NB4 (cell line): ENCODE measurements at regions not wholly inside any gene's neighbourhood (a gene's known extent, or its start where the extent isn't known, plus 50 kb on each side); places are given as distances from the start of the nearest gene placed in this dataset.

Experiments
- MYC ChIP-seq: IDR thresholded peaks from 2 replicates; pipeline ENCODE4 v1.6.1; 2011; ENCODE audit warnings: low read depth, low read length
- POLR2A ChIP-seq: IDR thresholded peaks from 2 replicates; pipeline ENCODE4 v1.6.1; 2011; ENCODE audit warnings: mild to moderate bottlenecking; ENCODE audit not compliant: insufficient read length; ENCODE audit errors: extremely low read depth
- TF ChIP-seq, protein P1 (sequence below): IDR thresholded peaks from one replicate; pipeline ENCODE4 v1.5.1; 2012; ENCODE audit warnings: low read depth, low read length
- TF ChIP-seq, protein P2 (sequence below): IDR thresholded peaks from 2 replicates; pipeline ENCODE4 v1.6.1; 2011; ENCODE audit warnings: low read depth, low read length

DNA sequence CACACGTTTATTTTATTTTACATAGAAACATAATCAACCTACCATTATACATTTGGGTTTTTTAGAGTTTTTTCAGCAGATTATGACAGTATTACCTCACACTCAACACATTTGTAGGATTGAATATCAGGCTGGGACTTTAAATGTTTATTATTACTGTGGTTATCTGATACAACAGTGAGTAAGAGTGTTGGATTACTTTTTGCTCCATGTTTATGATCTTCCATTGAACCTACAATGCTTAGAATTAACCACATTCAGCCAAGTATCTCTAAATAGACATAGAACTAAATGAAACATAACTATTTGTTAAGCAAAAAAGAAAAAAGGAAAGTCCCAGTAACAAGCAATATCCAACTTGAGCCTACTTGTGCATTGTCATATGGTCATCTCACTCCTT is 607.4 kb upstream of the PITX2 start:
- TF ChIP-seq, protein P1, sequence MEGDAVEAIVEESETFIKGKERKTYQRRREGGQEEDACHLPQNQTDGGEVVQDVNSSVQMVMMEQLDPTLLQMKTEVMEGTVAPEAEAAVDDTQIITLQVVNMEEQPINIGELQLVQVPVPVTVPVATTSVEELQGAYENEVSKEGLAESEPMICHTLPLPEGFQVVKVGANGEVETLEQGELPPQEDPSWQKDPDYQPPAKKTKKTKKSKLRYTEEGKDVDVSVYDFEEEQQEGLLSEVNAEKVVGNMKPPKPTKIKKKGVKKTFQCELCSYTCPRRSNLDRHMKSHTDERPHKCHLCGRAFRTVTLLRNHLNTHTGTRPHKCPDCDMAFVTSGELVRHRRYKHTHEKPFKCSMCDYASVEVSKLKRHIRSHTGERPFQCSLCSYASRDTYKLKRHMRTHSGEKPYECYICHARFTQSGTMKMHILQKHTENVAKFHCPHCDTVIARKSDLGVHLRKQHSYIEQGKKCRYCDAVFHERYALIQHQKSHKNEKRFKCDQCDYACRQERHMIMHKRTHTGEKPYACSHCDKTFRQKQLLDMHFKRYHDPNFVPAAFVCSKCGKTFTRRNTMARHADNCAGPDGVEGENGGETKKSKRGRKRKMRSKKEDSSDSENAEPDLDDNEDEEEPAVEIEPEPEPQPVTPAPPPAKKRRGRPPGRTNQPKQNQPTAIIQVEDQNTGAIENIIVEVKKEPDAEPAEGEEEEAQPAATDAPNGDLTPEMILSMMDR: no peak
- TF ChIP-seq POLR2A: no peak
- TF ChIP-seq, protein P2, sequence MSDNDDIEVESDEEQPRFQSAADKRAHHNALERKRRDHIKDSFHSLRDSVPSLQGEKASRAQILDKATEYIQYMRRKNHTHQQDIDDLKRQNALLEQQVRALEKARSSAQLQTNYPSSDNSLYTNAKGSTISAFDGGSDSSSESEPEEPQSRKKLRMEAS: no peak
- no peak for TF ChIP-seq MYC
